ENCODE measurements at regions not wholly inside any gene's neighbourhood (a gene's known extent, or its start where the extent isn't known, plus 50 kb on each side); places are given as distances from the start of the nearest gene placed in this dataset.

- ATAC-seq (replicated peaks in 6 of 8): no peak
- in situ Hi-C loops (cut with MboI; ENCODE audit: low pct_unique_long_range_greater_than_20kb in 2 of 9, low sequenced_read_pairs in 9 of 9, unreplicated experiment in 9 of 9): no loop called here
- Histone ChIP-seq H3K27ac (no peak overlapping the region), H3K4me3 (no peak overlapping the region), H3K4me1 (replicated peaks in 1 of 2) (no peaks in the 10 kb centered on the region)
- 0 to 89% (median 53%) methylated on average over 1 to 6 of the region's 7 CpGs; no CpG with 5 or more reads in 2 of the 10 experiments for WGBS, 10 experiments
Observed at GRCh38 chr19:28667348-28667977, 545.5 kb downstream of the UQCRFS1 start.

- Histone ChIP-seq H3K27ac (no peak overlapping the region), H3K4me1 (replicated peaks in 1 of 2) (no peaks in the 10 kb centered on the region), H3K4me3 (no peak overlapping the region)
- in situ Hi-C loops (cut with MboI; ENCODE audit: low pct_unique_long_range_greater_than_20kb in 2 of 9, low sequenced_read_pairs in 9 of 9, unreplicated experiment in 9 of 9): no loop called here
- no peak for ATAC-seq (replicated peaks in 6 of 8)
- WGBS, 10 experiments: 0 to 100% (median 56%) methylated on average over 1 of the region's 1 CpG; no CpG with 5 or more reads in 1 of the 10 experiments
Observed at GRCh38 chr19:28665748-28666147, 547.2 kb downstream of the UQCRFS1 start.

- WGBS, 10 experiments: 0 to 100% (median 40%) methylated on average over 1 to 2 of the region's 2 CpGs; no CpG with 5 or more reads in 3 of the 10 experiments
- Histone ChIP-seq H3K27ac (no peak overlapping the region), H3K4me3 (no peak overlapping the region), H3K4me1 (replicated peaks in 1 of 2) (no peaks in the 10 kb centered on the region)
- ATAC-seq (replicated peaks in 6 of 8): no peak
- in situ Hi-C loops (cut with MboI; ENCODE audit: low pct_unique_long_range_greater_than_20kb in 2 of 9, low sequenced_read_pairs in 9 of 9, unreplicated experiment in 9 of 9): no loop called here
Observed at GRCh38 chr19:28656644-28657043, 556.3 kb downstream of the UQCRFS1 start.

GRCh38 chr19:28655054-28655453 lies 557.9 kb downstream of the UQCRFS1 start:
- Histone ChIP-seq H3K27ac (no peak overlapping the region), H3K4me3 (no peak overlapping the region), H3K4me1 (replicated peaks in 1 of 2) (no peaks in the 10 kb centered on the region)
- in situ Hi-C loops (cut with MboI; ENCODE audit: low pct_unique_long_range_greater_than_20kb in 2 of 9, low sequenced_read_pairs in 9 of 9, unreplicated experiment in 9 of 9): no loop called here
- ATAC-seq (replicated peaks in 6 of 8): no peak
- 20 to 100% (median 100%) methylated on average over 1 to 2 of the region's 5 CpGs; no CpG with 5 or more reads in 5 of the 10 experiments for WGBS, 10 experiments

- WGBS, 10 experiments: 18 to 80% (median 58%) methylated on average over 1 to 2 of the region's 3 CpGs; no CpG with 5 or more reads in 6 of the 10 experiments
- no peak overlapping the region for H3K27ac ChIP-seq
- ATAC-seq (replicated peaks in 6 of 8): no peak
- no peak overlapping the region for H3K4me3 ChIP-seq
- H3K4me1 ChIP-seq (replicated peaks in 1 of 2): no peaks in the 10 kb centered on the region
- in situ Hi-C loops (cut with MboI; ENCODE audit: low pct_unique_long_range_greater_than_20kb in 2 of 9, low sequenced_read_pairs in 9 of 9, unreplicated experiment in 9 of 9): no loop called here
Observed at GRCh38 chr19:28652765-28653164, 560.2 kb downstream of the UQCRFS1 start.

- in situ Hi-C loops (cut with MboI; ENCODE audit: low pct_unique_long_range_greater_than_20kb in 2 of 9, low sequenced_read_pairs in 9 of 9, unreplicated experiment in 9 of 9): no loop called here
- Histone ChIP-seq H3K4me1 (replicated peaks in 1 of 2) (peaks cover 0 to 10% of the 10 kb centered on the region in 2 donors), H3K27ac (no peak overlapping the region), H3K4me3 (no peak overlapping the region)
- WGBS, 10 experiments: 13 to 94% (median 60%) methylated on average over 1 to 6 of the region's 6 CpGs; no CpG with 5 or more reads in 1 of the 10 experiments
- no peak for ATAC-seq (replicated peaks in 6 of 8)
Observed at GRCh38 chr19:28646629-28647028, 566.3 kb downstream of the UQCRFS1 start.

GRCh38 chr19:28644169-28644775 lies 568.7 kb downstream of the UQCRFS1 start:
- Histone ChIP-seq H3K4me1 (replicated peaks in 1 of 2) (peaks cover 0 to 10% of the 10 kb centered on the region in 2 donors), H3K27ac (no peak overlapping the region), H3K4me3 (no peak overlapping the region)
- no peak for ATAC-seq (replicated peaks in 6 of 8)
- 4 to 77% (median 36%) methylated on average over 1 to 4 of the region's 4 CpGs; no CpG with 5 or more reads in 2 of the 10 experiments for WGBS, 10 experiments
- in situ Hi-C loops (cut with MboI; ENCODE audit: low pct_unique_long_range_greater_than_20kb in 2 of 9, low sequenced_read_pairs in 9 of 9, unreplicated experiment in 9 of 9): no loop called here

GRCh38 chr19:28642787-28643683 lies 569.9 kb downstream of the UQCRFS1 start:
- Histone ChIP-seq H3K4me3 (no peak overlapping the region), H3K27ac (no peak overlapping the region), H3K4me1 (replicated peaks in 1 of 2) (peaks cover 0 to 10% of the 10 kb centered on the region in 2 donors)
- 5 to 100% (median 83%) methylated on average over 1 to 6 of the region's 10 CpGs; no CpG with 5 or more reads in 1 of the 10 experiments for WGBS, 10 experiments
- no peak for ATAC-seq (replicated peaks in 6 of 8)
- in situ Hi-C loops (cut with MboI; ENCODE audit: low pct_unique_long_range_greater_than_20kb in 2 of 9, low sequenced_read_pairs in 9 of 9, unreplicated experiment in 9 of 9): no loop called here

- 20 to 100% (median 69%) methylated on average over 1 to 3 of the region's 6 CpGs; no CpG with 5 or more reads in 2 of the 10 experiments for WGBS, 10 experiments
- ATAC-seq (replicated peaks in 6 of 8): no peak
- Histone ChIP-seq H3K4me3 (no peak overlapping the region), H3K4me1 (replicated peaks in 1 of 2) (peaks cover 0 to 10% of the 10 kb centered on the region in 2 donors), H3K27ac (no peak overlapping the region)
- in situ Hi-C loops (cut with MboI; ENCODE audit: low pct_unique_long_range_greater_than_20kb in 2 of 9, low sequenced_read_pairs in 9 of 9, unreplicated experiment in 9 of 9): no loop called here
Observed at GRCh38 chr19:28641395-28641794, 571.6 kb downstream of the UQCRFS1 start.

GRCh38 chr19:28640506-28640905 lies 572.4 kb downstream of the UQCRFS1 start:
- Histone ChIP-seq H3K4me1 (replicated peaks in 1 of 2) (peaks cover 0 to 10% of the 10 kb centered on the region in 2 donors), H3K4me3 (no peak overlapping the region), H3K27ac (no peak overlapping the region)
- no peak for ATAC-seq (replicated peaks in 6 of 8)
- in situ Hi-C loops (cut with MboI; ENCODE audit: low pct_unique_long_range_greater_than_20kb in 2 of 9, low sequenced_read_pairs in 9 of 9, unreplicated experiment in 9 of 9): no loop called here
- WGBS, 10 experiments: 0 to 100% (median 84%) methylated on average over 1 to 3 of the region's 4 CpGs; no CpG with 5 or more reads in 2 of the 10 experiments

GRCh38 chr19:28638445-28638844 lies 574.5 kb downstream of the UQCRFS1 start:
- WGBS, 10 experiments: 0 to 100% (median 62%) methylated on average over 1 to 4 of the region's 4 CpGs; no CpG with 5 or more reads in 2 of the 10 experiments
- in situ Hi-C loops (cut with MboI; ENCODE audit: low pct_unique_long_range_greater_than_20kb in 2 of 9, low sequenced_read_pairs in 9 of 9, unreplicated experiment in 9 of 9): no loop called here
- Histone ChIP-seq H3K4me1 (replicated peaks in 1 of 2) (peaks cover 0 to 3% of the 10 kb centered on the region in 2 donors), H3K27ac (no peak overlapping the region), H3K4me3 (no peak overlapping the region)
- ATAC-seq (replicated peaks in 6 of 8): no peak

GRCh38 chr19:28636706-28637105 lies 576.2 kb downstream of the UQCRFS1 start:
- 20 to 100% (median 67%) methylated on average over 1 to 5 of the region's 5 CpGs; no CpG with 5 or more reads in 3 of the 10 experiments for WGBS, 10 experiments
- H3K27ac ChIP-seq: no peak overlapping the region
- no peak for ATAC-seq (replicated peaks in 6 of 8)
- no peaks in the 10 kb centered on the region for H3K4me1 ChIP-seq (replicated peaks in 1 of 2)
- in situ Hi-C loops (cut with MboI; ENCODE audit: low pct_unique_long_range_greater_than_20kb in 2 of 9, low sequenced_read_pairs in 9 of 9, unreplicated experiment in 9 of 9): no loop called here
- no peak overlapping the region for H3K4me3 ChIP-seq

All from motor neuron (in vitro differentiated cells).